Neural cell (in vitro differentiated cells): ENCODE measurements at regions not wholly inside any gene's neighbourhood (a gene's known extent, or its start where the extent isn't known, plus 50 kb on each side); places are given as distances from the start of the nearest gene placed in this dataset.

Experiments used
- CTCF ChIP-seq: fragments of 450-650 bp; IDR thresholded peaks from 2 replicates; pipeline ENCODE4 v1.5.1; 2014; ENCODE audit warnings: antibody characterized with exemption, mild to moderate bottlenecking, moderate library complexity; ENCODE audit not compliant: poor library complexity, severe bottlenecking
- MXI1 ChIP-seq: fragments of 450-650 bp; conservative IDR thresholded peaks from 2 replicates; pipeline ENCODE4 v1.6.1; 2014; ENCODE audit warnings: antibody characterized with exemption, mild to moderate bottlenecking; ENCODE audit not compliant: poor library complexity, severe bottlenecking
- SMC3 ChIP-seq: fragments of 450-650 bp; conservative IDR thresholded peaks from 2 replicates; pipeline ENCODE4 v1.6.1; 2014; ENCODE audit warnings: antibody characterized with exemption, mild to moderate bottlenecking, moderate library complexity; ENCODE audit not compliant: poor library complexity
- TAF1 ChIP-seq: IDR thresholded peaks from 2 replicates; pipeline ENCODE4 v1.6.1; 2012; ENCODE audit warnings: low read depth

- TF ChIP-seq MXI1 (no peak), SMC3 (no peak), CTCF (no peak), TAF1 (no peak)
Observed at GRCh38 chr17:21524211-21524591, 148.0 kb downstream of the KCNJ12 start.
